HAP-1 (cell line): ENCODE measurements at regions not wholly inside any gene's neighbourhood (a gene's known extent, or its start where the extent isn't known, plus 50 kb on each side); places are given as distances from the start of the nearest gene placed in this dataset.
A peak's percentile ranks its signal among the peaks of the same experiment; 100 is the strongest.

Experiments used
- DNase-seq, 2 experiments: peaks; one replicate each; pipeline ENCODE4 v3.0.0-alpha.2; 2016 to 2020; ENCODE audit warnings: low spot score in 2 of 2
- H3K27me3 ChIP-seq: fragments of 250-450 bp; sonication (Bioruptor Pico); 2 replicates; pipeline ENCODE4 v1.5.1; 2020; ENCODE audit warnings: low read depth, mild to moderate bottlenecking, moderate library complexity
- H3K36me3 ChIP-seq: fragments of 250-450 bp; sonication (Bioruptor Pico); replicated peaks from 2 replicates; pipeline ENCODE4 v1.5.1; 2020; ENCODE audit warnings: mild to moderate bottlenecking
- H3K4me1 ChIP-seq: fragments of 250-450 bp; sonication (Bioruptor Pico); 2 replicates; pipeline ENCODE4 v1.5.1; 2020; ENCODE audit warnings: mild to moderate bottlenecking
- H3K4me3 ChIP-seq: fragments of 250-450 bp; sonication (Bioruptor Pico); 2 replicates; pipeline ENCODE4 v1.5.1; 2020; ENCODE audit warnings: mild to moderate bottlenecking, moderate library complexity
- H3K9me3 ChIP-seq: fragments of 250-450 bp; sonication (Bioruptor Pico); 2 replicates; pipeline ENCODE4 v1.5.1; 2020; ENCODE audit warnings: mild to moderate bottlenecking, moderate library complexity
- in situ Hi-C: fragments of 300-500 bp; cut with MboI; formaldehyde crosslinking; loops from 3 replicates; pipeline ENCODE4 v1.14.3; 2020; ENCODE audit warnings: low sequenced_read_pairs, inconsistent platforms, mixed read lengths

DNA sequence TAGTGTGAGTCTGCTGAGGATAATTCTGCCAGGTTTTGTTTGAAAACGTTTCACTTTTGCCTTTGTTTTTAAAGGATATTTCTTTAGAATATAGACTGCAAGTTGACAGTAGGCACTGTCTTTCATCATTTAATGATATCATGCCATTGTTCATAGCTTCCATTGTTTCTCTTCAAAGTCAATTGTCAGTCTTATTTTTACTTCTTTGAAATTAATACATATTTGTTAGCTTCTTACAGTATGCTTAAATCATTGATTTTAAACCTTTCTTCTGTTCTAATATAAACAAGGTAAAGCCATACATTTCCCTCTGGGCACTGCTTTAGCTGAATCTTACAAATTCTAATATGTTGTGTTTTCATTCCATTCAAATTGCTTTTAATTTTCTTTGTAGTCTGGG is 62.3 kb upstream of the PARVA start:
- H3K9me3 ChIP-seq, result peaks cover 13% of the 10 kb centered on the region; the same call in 1 of the 2 replicates
- DNase-seq, result no peak
- in situ Hi-C loops, result no loop called here

DNA sequence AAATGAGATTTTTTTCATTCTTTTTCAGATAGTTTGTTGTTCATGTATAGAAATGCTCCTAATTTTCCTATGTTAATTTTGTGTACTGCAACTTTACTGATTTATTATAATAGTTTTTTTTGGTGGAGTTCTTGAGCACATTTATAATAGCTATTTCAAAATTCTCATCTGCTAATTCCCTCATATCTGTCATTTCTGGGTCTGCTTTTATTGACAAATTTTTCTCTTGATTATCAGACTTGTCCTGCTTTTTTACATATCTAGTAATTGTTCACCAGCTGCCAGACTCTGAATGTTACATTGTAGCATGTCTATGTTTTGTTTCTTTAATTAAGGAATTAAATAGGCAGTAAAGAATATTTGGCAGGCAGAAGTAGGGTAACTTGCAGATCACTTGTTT is 60.9 kb upstream of the PARVA start:
- Histone ChIP-seq H3K27me3 (no peaks in the 10 kb centered on the region), H3K4me3 (no peak overlapping the region), H3K9me3 (peaks cover 13% of the 10 kb centered on the region; the same call in 1 of the 2 replicates), H3K36me3 (no peaks in the 10 kb centered on the region), H3K4me1 (peaks cover 31% of the 10 kb centered on the region)
- in situ Hi-C loops, result no loop called here
- DNase-seq, result no peak

More for the DNA sequence above, 62.3 kb upstream of the PARVA start:
- H3K27me3 ChIP-seq, result no peaks in the 10 kb centered on the region
- peaks cover 20% of the 10 kb centered on the region for H3K4me1 ChIP-seq
- H3K36me3 ChIP-seq, result no peaks in the 10 kb centered on the region
- H3K4me3 ChIP-seq, result no peak overlapping the region

DNA sequence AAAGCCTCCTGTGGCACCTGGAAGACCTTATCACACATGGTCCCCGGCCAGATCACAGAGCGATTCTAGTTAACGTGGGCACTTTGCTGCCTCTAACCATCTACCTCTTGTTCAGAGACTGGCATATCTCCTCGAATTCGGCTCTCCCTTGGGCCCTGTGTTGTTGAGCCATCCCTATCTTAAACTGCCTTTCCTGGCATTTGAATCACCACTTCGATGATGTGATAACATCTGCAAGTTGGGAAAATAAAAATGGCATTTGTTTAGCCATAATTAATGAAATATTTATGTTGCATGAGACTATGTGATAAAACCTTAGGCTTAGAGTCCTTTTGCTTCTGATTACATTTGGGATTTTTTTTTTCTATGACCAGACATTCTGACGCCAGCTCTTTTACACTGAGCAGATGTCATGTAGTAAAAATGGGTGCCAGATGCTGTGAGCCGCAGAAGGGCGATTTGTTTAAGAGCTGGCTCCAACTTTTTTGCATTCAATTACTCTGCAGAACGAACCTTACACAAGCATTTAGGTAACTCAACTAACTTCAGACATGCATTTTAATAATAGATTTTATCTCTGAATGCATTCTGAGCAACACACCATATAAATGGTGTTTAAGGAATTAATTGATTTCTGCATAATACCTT is 58.5 kb upstream of the PARVA start:
- in situ Hi-C loops, result no loop called here
- peak; percentile 73 to 93 for DNase-seq

DNA sequence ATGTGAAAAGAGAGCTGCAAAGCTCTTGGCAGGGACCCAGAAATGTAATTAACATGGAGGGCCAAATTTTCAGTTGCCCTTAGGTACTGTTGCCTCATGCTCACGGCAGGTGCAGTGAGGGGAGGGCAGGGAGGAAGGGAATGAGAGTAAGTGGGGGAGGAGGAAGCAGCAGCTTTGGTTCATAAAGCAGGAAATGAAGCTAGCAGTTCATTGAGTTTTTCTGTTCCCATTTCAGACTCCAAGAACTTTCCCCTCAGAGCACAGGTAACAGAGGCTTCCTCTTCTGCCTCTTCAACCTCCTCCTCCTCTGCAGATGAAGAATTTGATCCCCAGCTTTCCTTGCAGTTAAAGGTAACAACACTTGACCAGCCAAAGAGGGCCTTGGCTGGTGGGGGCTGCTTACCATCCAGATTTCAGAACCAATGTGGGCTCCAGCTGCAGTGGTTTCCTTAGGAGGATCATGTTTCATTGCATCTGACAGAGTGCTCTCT is 57.9 kb upstream of the PARVA start:
- H3K27me3 ChIP-seq, result no peaks in the 10 kb centered on the region
- peaks cover 13% of the 10 kb centered on the region; the same call in 1 of the 2 replicates for H3K9me3 ChIP-seq
- peaks cover 33% of the 10 kb centered on the region for H3K4me1 ChIP-seq
- DNase-seq, result peak; percentile 86 to 91
- in situ Hi-C loops, result no loop called here
- H3K36me3 ChIP-seq, result no peaks in the 10 kb centered on the region
- H3K4me3 ChIP-seq, result peak overlapping the region; percentile 6; the same call in 1 of the 2 replicates

More for the DNA sequence above, 58.5 kb upstream of the PARVA start:
- Histone ChIP-seq H3K9me3 (peaks cover 13% of the 10 kb centered on the region; the same call in 1 of the 2 replicates), H3K27me3 (no peaks in the 10 kb centered on the region), H3K4me1 (peaks cover 33% of the 10 kb centered on the region), H3K36me3 (no peaks in the 10 kb centered on the region), H3K4me3 (no peak overlapping the region)

DNA sequence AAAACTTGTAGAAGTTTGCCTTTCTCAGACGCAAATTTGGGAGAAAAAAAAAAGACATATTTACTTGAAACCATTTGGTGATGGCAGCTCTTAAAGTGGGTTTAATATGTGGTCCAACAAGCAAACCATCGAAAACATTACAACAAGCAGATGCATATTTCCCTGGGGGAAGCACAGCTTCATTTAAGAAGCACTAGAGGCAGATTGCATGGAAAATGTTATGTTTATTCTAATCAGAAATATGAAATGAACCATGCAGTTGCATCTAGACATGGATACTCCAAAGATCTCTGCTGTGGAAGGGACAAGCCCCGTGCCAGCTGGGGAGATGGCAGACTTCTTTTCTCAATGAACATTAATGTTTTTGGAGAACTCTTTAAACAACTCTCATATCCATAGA is 57.4 kb upstream of the PARVA start:
- no peak for DNase-seq
- H3K4me1 ChIP-seq, result peaks cover 33% of the 10 kb centered on the region
- H3K4me3 ChIP-seq, result no peak overlapping the region; the same call in 1 of the 2 replicates
- H3K9me3 ChIP-seq, result peaks cover 13% of the 10 kb centered on the region; the same call in 1 of the 2 replicates
- no peaks in the 10 kb centered on the region for H3K27me3 ChIP-seq
- in situ Hi-C loops, result loop anchor here (10.0 kb wide), 1 partner anchor 585 kb away; no protein-coding TSS in a partner anchor
- no peaks in the 10 kb centered on the region for H3K36me3 ChIP-seq

DNA sequence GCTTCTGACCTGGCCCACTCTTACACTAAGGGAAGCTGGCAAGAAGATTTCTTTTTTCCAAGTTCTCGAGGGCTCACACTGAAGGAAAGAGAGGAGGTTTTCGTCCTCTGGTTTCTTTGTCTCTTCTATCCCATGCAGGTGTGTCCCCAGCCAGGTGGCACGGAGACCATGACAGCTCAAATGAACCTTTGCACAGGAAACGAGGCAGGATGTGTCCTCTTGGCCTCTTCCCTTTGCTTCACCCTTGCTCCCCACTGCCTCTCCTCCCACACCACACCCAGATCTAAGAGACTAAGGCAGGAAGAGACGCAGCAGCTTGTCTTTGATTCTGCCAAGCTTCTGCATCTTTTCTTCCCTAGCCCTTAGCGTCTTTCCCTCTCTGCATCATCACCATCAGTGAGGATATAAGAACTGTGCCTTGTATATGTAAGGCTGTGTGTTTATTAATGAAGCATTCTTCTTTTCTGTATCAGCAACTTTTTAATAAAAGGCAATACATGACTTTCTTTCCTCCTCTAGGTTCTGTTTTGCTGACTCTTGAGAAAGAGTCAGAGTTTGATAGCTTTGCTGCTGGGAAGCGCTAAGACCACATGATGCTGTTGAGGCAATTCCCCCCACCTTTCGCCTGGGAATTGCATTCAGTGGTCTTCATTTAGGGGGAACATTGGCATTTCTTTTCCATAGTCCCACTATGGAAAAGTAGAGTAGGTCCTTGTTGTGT is 56.0 kb upstream of the PARVA start:
- in situ Hi-C loops, result loop anchor here (10.0 kb wide), 1 partner anchor 583 kb away; no protein-coding TSS in a partner anchor
- peaks cover 33% of the 10 kb centered on the region for H3K4me1 ChIP-seq
- no peak for DNase-seq
- no peak overlapping the region for H3K4me3 ChIP-seq
- peaks cover 7% of the 10 kb centered on the region; the same call in 1 of the 2 replicates for H3K9me3 ChIP-seq
- no peaks in the 10 kb centered on the region for H3K36me3 ChIP-seq
- no peaks in the 10 kb centered on the region for H3K27me3 ChIP-seq

DNA sequence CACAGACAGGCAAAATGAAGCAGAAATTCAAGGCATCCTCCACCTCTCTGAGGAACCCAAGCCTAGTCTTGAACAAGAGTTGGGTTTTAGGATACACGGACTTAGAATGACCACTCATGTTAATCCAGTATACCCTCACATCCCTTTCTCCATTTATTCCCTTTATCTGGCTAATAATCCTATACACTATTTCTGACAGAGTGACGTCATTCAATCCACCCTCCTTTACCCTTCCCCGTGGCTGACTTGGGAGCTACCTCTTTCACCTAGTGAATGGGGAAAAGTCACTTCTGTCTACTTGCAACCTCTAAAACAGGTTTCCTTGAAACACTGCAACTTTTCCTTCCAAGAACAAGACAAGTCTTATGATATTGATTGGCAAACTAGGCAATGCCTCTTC is 52.8 kb upstream of the PARVA start:
- H3K9me3 ChIP-seq, result no peaks in the 10 kb centered on the region
- no peak for DNase-seq
- in situ Hi-C loops, result loop anchor here (10.0 kb wide), 1 partner anchor 580 kb away; no protein-coding TSS in a partner anchor
- no peak overlapping the region for H3K4me3 ChIP-seq
- H3K27me3 ChIP-seq, result no peaks in the 10 kb centered on the region
- peaks cover 17% of the 10 kb centered on the region for H3K4me1 ChIP-seq
- H3K36me3 ChIP-seq, result no peaks in the 10 kb centered on the region
